ENCODE measurements at regions not wholly inside any gene's neighbourhood (a gene's known extent, or its start where the extent isn't known, plus 50 kb on each side); places are given as distances from the start of the nearest gene placed in this dataset.

DNA sequence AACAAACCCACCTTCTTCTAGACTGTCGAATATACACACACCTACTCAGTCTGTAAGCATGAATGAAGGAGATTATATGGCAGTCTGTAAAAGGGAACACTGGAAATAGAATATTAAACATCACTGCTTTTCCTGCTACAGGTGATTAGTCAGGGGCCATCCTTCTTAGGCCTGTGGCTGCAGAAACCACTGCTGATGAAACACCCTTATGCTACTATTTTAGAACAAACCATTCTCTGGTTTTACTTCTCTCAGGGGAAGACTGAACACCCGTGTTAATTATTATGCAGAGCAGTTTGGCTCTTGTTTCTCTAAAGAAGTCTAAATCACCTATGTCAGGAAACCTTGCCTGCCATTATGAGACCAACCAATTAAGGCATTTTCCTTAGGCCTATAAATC lies 351.1 kb upstream of the KLF6 start:
- no peak for DNase-seq (ENCODE audit: low read depth)
- TF ChIP-seq, protein P1, sequence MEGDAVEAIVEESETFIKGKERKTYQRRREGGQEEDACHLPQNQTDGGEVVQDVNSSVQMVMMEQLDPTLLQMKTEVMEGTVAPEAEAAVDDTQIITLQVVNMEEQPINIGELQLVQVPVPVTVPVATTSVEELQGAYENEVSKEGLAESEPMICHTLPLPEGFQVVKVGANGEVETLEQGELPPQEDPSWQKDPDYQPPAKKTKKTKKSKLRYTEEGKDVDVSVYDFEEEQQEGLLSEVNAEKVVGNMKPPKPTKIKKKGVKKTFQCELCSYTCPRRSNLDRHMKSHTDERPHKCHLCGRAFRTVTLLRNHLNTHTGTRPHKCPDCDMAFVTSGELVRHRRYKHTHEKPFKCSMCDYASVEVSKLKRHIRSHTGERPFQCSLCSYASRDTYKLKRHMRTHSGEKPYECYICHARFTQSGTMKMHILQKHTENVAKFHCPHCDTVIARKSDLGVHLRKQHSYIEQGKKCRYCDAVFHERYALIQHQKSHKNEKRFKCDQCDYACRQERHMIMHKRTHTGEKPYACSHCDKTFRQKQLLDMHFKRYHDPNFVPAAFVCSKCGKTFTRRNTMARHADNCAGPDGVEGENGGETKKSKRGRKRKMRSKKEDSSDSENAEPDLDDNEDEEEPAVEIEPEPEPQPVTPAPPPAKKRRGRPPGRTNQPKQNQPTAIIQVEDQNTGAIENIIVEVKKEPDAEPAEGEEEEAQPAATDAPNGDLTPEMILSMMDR (conservative IDR thresholded peaks at IDR 0.05; ENCODE audit: low read depth, low read length), result no peak
- no peak overlapping the region for H3K4me3 ChIP-seq (ENCODE audit: low read depth, low read length)

DNA sequence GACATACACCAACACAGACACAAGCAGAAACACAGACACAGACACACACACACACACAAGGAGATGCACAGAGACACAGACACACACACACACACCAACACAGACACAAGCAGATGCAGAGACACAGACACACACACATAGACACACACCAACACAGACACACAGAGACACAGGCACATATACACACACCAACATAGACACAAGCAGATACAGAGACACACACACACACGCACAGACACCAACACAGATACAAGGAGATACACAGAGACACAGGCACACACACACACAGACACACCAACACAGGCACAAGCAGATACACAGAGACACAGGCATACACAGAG lies 347.2 kb upstream of the KLF6 start:
- H3K4me3 ChIP-seq (ENCODE audit: low read depth, low read length), result no peak overlapping the region
- TF ChIP-seq, protein P1 (conservative IDR thresholded peaks at IDR 0.05; ENCODE audit: low read depth, low read length), result no peak
- no peak for DNase-seq (ENCODE audit: low read depth)

DNA sequence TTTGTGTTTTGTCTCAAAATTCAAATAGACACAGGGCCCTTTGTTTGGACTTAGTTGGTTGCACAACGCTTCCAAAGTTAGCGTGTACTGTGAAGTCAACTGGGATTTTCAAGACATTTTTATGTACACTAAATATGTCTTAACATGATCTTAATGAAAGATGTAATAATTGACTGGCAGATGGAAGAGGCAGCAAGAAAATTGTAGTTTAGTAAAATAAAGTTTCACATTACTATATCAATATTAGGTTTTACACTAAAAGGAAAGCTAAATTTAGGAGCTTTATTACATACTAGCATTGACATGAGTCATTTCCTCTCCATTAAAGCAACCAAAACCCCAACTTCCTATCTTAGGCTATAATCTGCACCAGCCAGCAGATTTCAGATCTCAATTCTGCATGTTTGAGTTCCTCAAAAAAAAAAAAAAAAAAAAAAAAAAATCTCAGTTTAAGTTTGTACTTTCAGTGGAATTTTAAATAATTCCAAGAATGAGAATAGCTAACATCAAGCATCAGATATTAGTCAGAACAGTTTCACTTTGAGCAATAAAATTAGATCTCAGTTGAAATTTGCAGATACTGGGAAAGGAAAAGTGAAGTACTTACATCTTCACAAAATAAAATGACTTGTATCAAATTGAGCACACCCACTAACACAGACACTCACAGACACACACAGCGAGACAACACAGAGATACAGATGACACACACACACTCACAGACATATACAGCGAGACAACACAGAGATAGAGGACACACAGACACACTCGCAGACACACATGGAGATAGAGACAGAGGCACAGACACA lies 346.6 kb upstream of the KLF6 start:
- DNase-seq (ENCODE audit: low read depth), result peak; percentile 93
- no peak overlapping the region for H3K4me3 ChIP-seq (ENCODE audit: low read depth, low read length)
- TF ChIP-seq, protein P1 (conservative IDR thresholded peaks at IDR 0.05; ENCODE audit: low read depth, low read length), result no peak

DNA sequence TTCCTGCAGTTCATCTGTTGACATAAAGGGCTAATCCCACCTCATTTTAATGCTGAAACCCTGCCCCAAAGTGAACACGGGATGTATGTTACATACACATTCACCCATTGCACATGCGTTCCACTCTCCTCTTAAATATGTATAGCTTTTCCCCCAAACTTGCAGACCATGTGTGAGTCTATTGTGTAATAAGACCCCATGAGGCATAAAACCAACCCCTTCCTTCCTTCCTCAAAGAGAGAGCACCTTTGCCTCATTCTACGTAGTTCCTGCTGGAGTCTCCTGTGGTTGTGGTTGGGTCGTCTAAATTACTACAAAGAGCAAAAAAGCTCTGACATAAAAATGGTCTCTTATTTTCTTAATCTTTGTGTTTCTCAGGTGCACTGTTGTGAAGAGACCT lies 345.7 kb upstream of the KLF6 start:
- TF ChIP-seq, protein P1 (conservative IDR thresholded peaks at IDR 0.05; ENCODE audit: low read depth, low read length), result no peak
- no peak overlapping the region for H3K4me3 ChIP-seq (ENCODE audit: low read depth, low read length)
- no peak for DNase-seq (ENCODE audit: low read depth)

DNA sequence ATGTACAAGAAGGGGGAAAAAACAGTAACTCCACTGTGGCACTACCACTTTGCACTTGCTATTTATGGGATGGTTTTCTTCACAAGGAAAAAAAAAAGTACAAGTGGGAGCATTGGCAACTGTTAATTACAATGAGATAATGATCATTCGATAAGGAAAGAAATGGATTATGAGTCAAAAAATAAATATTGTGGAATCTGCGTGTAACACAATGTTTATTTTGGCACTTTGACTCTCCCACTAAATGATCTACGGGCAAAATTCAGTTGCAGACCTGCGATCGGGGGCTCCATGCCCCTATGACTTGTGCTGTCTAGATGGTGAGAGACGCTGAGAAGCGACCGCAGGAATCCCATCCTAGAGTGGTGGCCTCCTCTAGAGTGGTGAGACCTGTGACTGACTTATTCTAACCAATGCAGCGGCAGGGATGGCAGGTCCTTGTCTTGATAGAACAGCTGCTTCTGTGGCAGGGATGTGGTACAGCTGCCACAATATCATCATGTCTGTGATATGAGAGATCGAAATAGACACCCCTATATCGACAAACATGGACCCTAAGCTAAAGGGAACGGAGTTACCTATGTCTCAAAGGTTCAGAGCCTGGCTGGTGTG lies 345.0 kb upstream of the KLF6 start:
- TF ChIP-seq, protein P1 (conservative IDR thresholded peaks at IDR 0.05; ENCODE audit: low read depth, low read length), result no peak
- H3K4me3 ChIP-seq (ENCODE audit: low read depth, low read length), result no peak overlapping the region

DNA sequence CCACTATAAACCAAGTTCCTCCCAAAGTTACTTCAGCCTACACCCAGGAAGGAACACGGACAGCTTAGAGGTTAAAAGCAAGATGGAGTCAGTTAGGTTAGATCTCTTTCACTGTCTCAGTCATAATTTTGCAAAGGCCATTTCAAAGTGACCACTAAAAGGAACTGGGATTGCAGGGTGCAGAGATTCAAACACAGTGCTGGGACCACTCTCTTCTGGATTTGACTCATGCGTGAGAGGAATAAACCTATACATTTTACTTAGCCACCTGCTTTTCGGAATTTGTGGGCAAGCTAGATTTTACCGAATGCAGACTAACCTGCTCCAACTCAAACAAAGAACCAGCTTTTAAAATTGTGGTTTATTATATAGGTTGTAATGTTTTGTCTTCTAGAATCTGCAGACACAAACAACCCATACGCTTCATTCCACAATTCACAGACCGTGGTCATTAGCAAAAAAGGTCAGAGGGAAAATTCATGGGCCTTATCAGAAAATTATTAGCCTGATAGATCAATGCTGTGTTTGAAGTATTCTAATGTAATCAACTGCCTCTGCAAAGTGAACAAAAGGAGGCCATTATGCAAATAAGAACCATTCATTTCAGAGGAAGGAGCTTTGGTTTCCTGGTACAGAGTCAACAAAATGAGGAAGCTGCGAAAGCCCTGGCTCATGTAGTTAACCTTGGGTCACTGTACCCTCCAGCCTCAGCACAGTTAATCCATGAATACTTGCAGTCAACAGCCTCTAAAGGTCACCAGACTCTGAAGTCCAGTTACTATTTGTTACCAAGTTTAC lies 342.7 kb upstream of the KLF6 start:
- TF ChIP-seq, protein P1 (conservative IDR thresholded peaks at IDR 0.05; ENCODE audit: low read depth, low read length), result no peak
- no peak overlapping the region for H3K4me3 ChIP-seq (ENCODE audit: low read depth, low read length)
- no peak for DNase-seq (ENCODE audit: low read depth)

More for the DNA sequence above, 345.0 kb upstream of the KLF6 start:
- DNase-seq (ENCODE audit: low read depth), result no peak
